ENCODE measurements at regions not wholly inside any gene's neighbourhood (a gene's known extent, or its start where the extent isn't known, plus 50 kb on each side); places are given as distances from the start of the nearest gene placed in this dataset.

DNA sequence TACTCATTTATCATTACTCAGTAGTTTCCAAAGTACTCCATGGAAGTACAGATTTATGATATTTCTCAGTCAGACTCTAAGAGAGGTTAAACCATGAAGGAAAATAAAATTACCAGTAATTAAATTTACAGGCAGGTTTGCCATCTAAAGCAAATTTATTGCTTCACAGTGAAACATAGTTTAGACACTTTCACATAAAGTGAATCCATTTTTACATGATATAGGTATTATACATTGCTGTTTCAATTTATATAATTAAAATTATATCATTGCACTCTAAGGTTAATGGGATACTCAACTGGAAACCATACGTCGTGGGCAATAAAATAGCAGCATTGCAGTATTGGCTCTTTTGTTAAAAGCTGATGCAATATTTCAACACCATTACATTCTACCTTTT, 202.8 kb downstream of the SLIT2 start:
- TF ChIP-seq, protein P1, sequence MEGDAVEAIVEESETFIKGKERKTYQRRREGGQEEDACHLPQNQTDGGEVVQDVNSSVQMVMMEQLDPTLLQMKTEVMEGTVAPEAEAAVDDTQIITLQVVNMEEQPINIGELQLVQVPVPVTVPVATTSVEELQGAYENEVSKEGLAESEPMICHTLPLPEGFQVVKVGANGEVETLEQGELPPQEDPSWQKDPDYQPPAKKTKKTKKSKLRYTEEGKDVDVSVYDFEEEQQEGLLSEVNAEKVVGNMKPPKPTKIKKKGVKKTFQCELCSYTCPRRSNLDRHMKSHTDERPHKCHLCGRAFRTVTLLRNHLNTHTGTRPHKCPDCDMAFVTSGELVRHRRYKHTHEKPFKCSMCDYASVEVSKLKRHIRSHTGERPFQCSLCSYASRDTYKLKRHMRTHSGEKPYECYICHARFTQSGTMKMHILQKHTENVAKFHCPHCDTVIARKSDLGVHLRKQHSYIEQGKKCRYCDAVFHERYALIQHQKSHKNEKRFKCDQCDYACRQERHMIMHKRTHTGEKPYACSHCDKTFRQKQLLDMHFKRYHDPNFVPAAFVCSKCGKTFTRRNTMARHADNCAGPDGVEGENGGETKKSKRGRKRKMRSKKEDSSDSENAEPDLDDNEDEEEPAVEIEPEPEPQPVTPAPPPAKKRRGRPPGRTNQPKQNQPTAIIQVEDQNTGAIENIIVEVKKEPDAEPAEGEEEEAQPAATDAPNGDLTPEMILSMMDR (IDR thresholded peaks at IDR 0.05 in 2 of 3, conservative IDR thresholded peaks at IDR 0.05 in 1 of 3; ENCODE audit: insufficient read depth in 2 of 3, low read depth in 1 of 3, low read length in 3 of 3) = no peak
- TF ChIP-seq, protein P2, sequence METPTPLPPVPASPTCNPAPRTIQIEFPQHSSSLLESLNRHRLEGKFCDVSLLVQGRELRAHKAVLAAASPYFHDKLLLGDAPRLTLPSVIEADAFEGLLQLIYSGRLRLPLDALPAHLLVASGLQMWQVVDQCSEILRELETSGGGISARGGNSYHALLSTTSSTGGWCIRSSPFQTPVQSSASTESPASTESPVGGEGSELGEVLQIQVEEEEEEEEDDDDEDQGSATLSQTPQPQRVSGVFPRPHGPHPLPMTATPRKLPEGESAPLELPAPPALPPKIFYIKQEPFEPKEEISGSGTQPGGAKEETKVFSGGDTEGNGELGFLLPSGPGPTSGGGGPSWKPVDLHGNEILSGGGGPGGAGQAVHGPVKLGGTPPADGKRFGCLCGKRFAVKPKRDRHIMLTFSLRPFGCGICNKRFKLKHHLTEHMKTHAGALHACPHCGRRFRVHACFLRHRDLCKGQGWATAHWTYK (CRISPR knock-in tag; IDR thresholded peaks at IDR 0.05) = no peak
- TF ChIP-seq, protein P3, sequence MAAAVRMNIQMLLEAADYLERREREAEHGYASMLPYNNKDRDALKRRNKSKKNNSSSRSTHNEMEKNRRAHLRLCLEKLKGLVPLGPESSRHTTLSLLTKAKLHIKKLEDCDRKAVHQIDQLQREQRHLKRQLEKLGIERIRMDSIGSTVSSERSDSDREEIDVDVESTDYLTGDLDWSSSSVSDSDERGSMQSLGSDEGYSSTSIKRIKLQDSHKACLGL (CRISPR knock-in tag; IDR thresholded peaks at IDR 0.05; ENCODE audit: borderline replicate concordance, poor library complexity, severe bottlenecking) = no peak
- TF ChIP-seq ELF4 (CRISPR knock-in tag; IDR thresholded peaks at IDR 0.05) = no peak
- no peak for TF ChIP-seq YY1 (IDR thresholded peaks at IDR 0.05; ENCODE audit: borderline replicate concordance in 1 of 3, control insufficient read depth in 1 of 3, extremely low read depth in 1 of 3, insufficient read depth in 3 of 3, insufficient read length in 1 of 3, insufficient replicate concordance in 2 of 3, low read depth in 1 of 3, low read length in 2 of 3)
- no peak for TF ChIP-seq ZNF165 (CRISPR knock-in tag; IDR thresholded peaks at IDR 0.05; ENCODE audit: borderline replicate concordance)
